ENCODE measurements at regions not wholly inside any gene's neighbourhood (a gene's known extent, or its start where the extent isn't known, plus 50 kb on each side); places are given as distances from the start of the nearest gene placed in this dataset.

DNA sequence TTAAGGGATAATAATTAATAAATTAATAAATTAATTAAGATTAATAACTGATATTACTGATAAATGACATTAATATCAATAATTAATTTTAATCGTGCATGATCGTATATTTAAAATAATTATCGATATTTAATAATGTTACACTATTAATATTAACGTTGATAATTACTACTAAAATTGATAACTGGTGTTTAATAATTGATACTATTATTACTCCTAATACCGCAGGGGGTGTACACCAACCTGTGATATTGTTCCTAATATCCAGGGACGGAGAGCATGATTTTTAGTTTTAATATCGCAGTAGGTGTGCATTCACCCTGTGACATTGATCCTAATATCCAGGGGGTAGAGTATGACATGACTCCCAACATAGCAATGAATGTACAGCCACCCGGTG is 1930.8 kb downstream of the SUCLG1 start:
- DNase-seq: no peak
- H3K9me3 ChIP-seq (replicated peaks; ENCODE audit: insufficient read depth, low read length): no peaks in the 10 kb centered on the region
- no peaks in the 10 kb centered on the region for H3K9me2 ChIP-seq (replicated peaks; ENCODE audit: insufficient read depth, low read length)
- H3K36me3 ChIP-seq (replicated peaks; ENCODE audit: insufficient read depth, low read length): no peaks in the 10 kb centered on the region
- H4K20me1 ChIP-seq (ENCODE audit: insufficient read depth, low read length): no peaks in the 10 kb centered on the region
- H2AFZ ChIP-seq (ENCODE audit: low read length): no peak overlapping the region
- no peaks in the 10 kb centered on the region for H3F3A ChIP-seq (ENCODE audit: insufficient read depth, low read length)
- no peak overlapping the region for H3K27ac ChIP-seq (ENCODE audit: low read length)
- H3K4me2 ChIP-seq (ENCODE audit: low read depth, low read length): no peak overlapping the region
- H3K4me1 ChIP-seq (ENCODE audit: low read length): no peaks in the 10 kb centered on the region
- no peak overlapping the region for H3K9ac ChIP-seq (ENCODE audit: low read length)
- TF ChIP-seq EZH2 (optimal IDR thresholded peaks at IDR 0.05; ENCODE audit: low read depth, low read length): no peak
- TF ChIP-seq, protein P1, sequence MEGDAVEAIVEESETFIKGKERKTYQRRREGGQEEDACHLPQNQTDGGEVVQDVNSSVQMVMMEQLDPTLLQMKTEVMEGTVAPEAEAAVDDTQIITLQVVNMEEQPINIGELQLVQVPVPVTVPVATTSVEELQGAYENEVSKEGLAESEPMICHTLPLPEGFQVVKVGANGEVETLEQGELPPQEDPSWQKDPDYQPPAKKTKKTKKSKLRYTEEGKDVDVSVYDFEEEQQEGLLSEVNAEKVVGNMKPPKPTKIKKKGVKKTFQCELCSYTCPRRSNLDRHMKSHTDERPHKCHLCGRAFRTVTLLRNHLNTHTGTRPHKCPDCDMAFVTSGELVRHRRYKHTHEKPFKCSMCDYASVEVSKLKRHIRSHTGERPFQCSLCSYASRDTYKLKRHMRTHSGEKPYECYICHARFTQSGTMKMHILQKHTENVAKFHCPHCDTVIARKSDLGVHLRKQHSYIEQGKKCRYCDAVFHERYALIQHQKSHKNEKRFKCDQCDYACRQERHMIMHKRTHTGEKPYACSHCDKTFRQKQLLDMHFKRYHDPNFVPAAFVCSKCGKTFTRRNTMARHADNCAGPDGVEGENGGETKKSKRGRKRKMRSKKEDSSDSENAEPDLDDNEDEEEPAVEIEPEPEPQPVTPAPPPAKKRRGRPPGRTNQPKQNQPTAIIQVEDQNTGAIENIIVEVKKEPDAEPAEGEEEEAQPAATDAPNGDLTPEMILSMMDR (IDR thresholded peaks at IDR 0.05; ENCODE audit: low read length): no peak
- no peak for TF ChIP-seq EZH2phosphoT487 (IDR thresholded peaks at IDR 0.05; ENCODE audit: low read length)
- H3K4me3 ChIP-seq (ENCODE audit: low read length): no peak overlapping the region
- H3K27me3 ChIP-seq (replicated peaks; ENCODE audit: insufficient read depth, low read length): no peaks in the 10 kb centered on the region
- no peaks in the 10 kb centered on the region for H3K79me2 ChIP-seq (ENCODE audit: low read length)

DNA sequence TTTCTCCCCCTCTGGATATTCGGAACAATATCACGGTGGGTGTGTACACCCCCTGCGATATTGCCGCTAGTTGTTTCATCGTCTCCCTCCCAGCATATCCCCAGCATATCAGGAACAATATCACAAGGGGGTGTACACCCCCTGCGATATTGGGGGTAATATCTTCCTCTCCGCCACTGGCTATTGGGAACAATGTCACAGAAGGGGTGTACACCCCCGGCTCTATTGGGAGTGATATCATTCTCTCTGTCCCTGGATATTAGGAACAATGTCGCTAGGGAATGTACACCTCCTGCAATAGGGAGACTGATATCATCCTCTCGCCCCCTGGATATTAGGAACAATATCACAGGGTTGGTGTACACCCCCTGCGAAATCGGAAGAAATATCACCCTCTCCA is 1932.0 kb downstream of the SUCLG1 start:
- no peak overlapping the region for H3K4me3 ChIP-seq (ENCODE audit: low read length)
- H3K4me2 ChIP-seq (ENCODE audit: low read depth, low read length): no peak overlapping the region
- no peaks in the 10 kb centered on the region for H3K79me2 ChIP-seq (ENCODE audit: low read length)
- no peaks in the 10 kb centered on the region for H4K20me1 ChIP-seq (ENCODE audit: insufficient read depth, low read length)
- no peaks in the 10 kb centered on the region for H3K9me3 ChIP-seq (replicated peaks; ENCODE audit: insufficient read depth, low read length)
- DNase-seq: no peak
- TF ChIP-seq EZH2 (optimal IDR thresholded peaks at IDR 0.05; ENCODE audit: low read depth, low read length) (no peak), EZH2phosphoT487 (IDR thresholded peaks at IDR 0.05; ENCODE audit: low read length) (no peak)
- TF ChIP-seq, protein P1 (IDR thresholded peaks at IDR 0.05; ENCODE audit: low read length): no peak
- H3K9ac ChIP-seq (ENCODE audit: low read length): no peak overlapping the region
- H3K4me1 ChIP-seq (ENCODE audit: low read length): no peaks in the 10 kb centered on the region
- H3K27ac ChIP-seq (ENCODE audit: low read length): no peak overlapping the region
- no peak overlapping the region for H2AFZ ChIP-seq (ENCODE audit: low read length)
- H3K9me2 ChIP-seq (replicated peaks; ENCODE audit: insufficient read depth, low read length): no peaks in the 10 kb centered on the region
- H3K36me3 ChIP-seq (replicated peaks; ENCODE audit: insufficient read depth, low read length): no peaks in the 10 kb centered on the region
- no peaks in the 10 kb centered on the region for H3F3A ChIP-seq (ENCODE audit: insufficient read depth, low read length)
- no peaks in the 10 kb centered on the region for H3K27me3 ChIP-seq (replicated peaks; ENCODE audit: insufficient read depth, low read length)

DNA sequence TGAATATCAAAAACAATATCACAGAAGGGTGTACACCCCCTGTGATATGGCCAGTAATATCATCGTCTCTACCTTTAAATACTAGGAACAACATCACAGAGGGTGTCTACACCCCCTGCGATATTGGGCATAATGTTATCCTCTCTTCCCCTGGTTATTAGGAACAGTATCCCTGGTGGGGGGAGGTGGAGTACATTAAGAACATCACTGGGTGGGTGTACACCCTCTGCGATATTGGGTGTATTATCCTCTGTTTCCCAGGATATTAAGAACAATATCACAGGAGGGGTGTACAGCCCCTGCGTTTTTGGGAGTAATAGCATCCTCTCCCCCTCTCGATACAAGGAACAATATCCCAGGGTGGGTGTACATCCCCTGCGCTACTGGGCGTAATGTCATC is 1932.8 kb downstream of the SUCLG1 start:
- H3K27ac ChIP-seq (ENCODE audit: low read length): no peak overlapping the region
- DNase-seq: no peak
- TF ChIP-seq, protein P1 (IDR thresholded peaks at IDR 0.05; ENCODE audit: low read length): no peak
- TF ChIP-seq EZH2 (optimal IDR thresholded peaks at IDR 0.05; ENCODE audit: low read depth, low read length): no peak
- no peak for TF ChIP-seq EZH2phosphoT487 (IDR thresholded peaks at IDR 0.05; ENCODE audit: low read length)

More for the DNA sequence above, 1932.8 kb downstream of the SUCLG1 start:
- Histone ChIP-seq H3K4me1 (ENCODE audit: low read length) (no peaks in the 10 kb centered on the region), H3K27me3 (replicated peaks; ENCODE audit: insufficient read depth, low read length) (no peaks in the 10 kb centered on the region), H2AFZ (ENCODE audit: low read length) (no peak overlapping the region), H3K4me3 (ENCODE audit: low read length) (no peak overlapping the region), H3K9me3 (replicated peaks; ENCODE audit: insufficient read depth, low read length) (no peaks in the 10 kb centered on the region), H3K9ac (ENCODE audit: low read length) (no peak overlapping the region), H3K36me3 (replicated peaks; ENCODE audit: insufficient read depth, low read length) (no peaks in the 10 kb centered on the region), H3K4me2 (ENCODE audit: low read depth, low read length) (no peak overlapping the region), H4K20me1 (ENCODE audit: insufficient read depth, low read length) (no peaks in the 10 kb centered on the region), H3K9me2 (replicated peaks; ENCODE audit: insufficient read depth, low read length) (no peaks in the 10 kb centered on the region), H3K79me2 (ENCODE audit: low read length) (no peaks in the 10 kb centered on the region), H3F3A (ENCODE audit: insufficient read depth, low read length) (no peaks in the 10 kb centered on the region)
